B cell (primary cell): ENCODE measurements at regions not wholly inside any gene's neighbourhood (a gene's known extent, or its start where the extent isn't known, plus 50 kb on each side); places are given as distances from the start of the nearest gene placed in this dataset.

Source experiments
- CTCF ChIP-seq: fragments of 200-600 bp; IDR thresholded peaks from one replicate; pipeline ENCODE4 v1.8.0; 2022; ENCODE audit warnings: antibody characterized with exemption, mild to moderate bottlenecking
- EZH2 ChIP-seq: IDR thresholded peaks from 2 replicates; pipeline ENCODE4 v1.6.1; 2012; ENCODE audit warnings: borderline replicate concordance, low read depth, mild to moderate bottlenecking, moderate library complexity, low read length; ENCODE audit not compliant: insufficient read depth, poor library complexity, severe bottlenecking

DNA sequence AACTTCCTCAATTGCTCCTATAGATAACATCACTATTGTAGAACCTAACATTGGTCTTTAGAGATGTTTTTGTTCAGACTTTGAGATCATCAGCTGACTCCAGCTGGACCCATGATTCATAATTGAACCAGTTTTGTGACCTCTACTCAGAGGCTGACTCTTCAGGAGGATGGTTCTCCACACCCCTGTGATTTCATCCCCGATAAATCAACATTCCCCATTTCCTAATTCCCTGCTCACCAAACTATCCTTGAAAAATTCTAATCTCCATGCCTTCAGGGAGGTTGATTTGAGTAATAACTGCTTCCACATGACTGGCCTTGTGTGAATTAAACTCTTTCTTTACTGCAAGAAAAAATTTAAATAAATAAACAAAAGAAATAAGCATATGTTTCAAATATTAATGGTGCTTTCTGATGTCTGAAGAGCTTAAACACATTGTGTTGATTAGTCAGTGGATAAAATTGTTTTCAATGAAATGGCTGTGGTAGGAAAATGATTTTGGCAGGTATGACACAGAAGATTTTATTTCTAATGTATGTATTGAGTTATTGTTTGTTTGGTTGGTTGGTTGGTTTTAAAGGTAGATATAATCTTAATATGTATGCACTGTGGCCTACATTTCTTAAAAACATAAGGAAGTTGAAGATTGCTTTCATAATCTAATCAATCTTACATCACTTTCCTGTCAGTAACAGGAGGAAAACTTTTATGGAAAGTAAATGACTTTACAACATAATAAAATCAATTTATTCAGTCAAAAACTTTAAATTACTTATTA lies 427.9 kb upstream of the CCDC179 start:
- no peak for TF ChIP-seq CTCF
- no peak for TF ChIP-seq EZH2
